Liver (tissue), 8 donors: ENCODE measurements at regions not wholly inside any gene's neighbourhood (a gene's known extent, or its start where the extent isn't known, plus 50 kb on each side); places are given as distances from the start of the nearest gene placed in this dataset.

Source experiments
- DNase-seq: peaks from one replicate; pipeline ENCODE4 v3.0.0-alpha.2; 2017; ENCODE audit warnings: low spot score
- H3K27ac ChIP-seq, 2 donors: one replicate each; pipeline ENCODE4 v1.7.0; 2013; ENCODE audit warnings: inconsistent platforms in 2 of 2, low read length in 2 of 2, control low read depth in 1 of 2, low read depth in 1 of 2, mild to moderate bottlenecking in 1 of 2
- H3K27me3 ChIP-seq, 4 donors: one replicate each; pipeline versions ENCODE4 v1.6.1 to v1.7.0; 2013; ENCODE audit warnings: low read length in 3 of 4, inconsistent platforms in 1 of 4, mild to moderate bottlenecking in 1 of 4, moderate library complexity in 1 of 4; ENCODE audit not compliant: control insufficient read depth in 4 of 4, insufficient read depth in 4 of 4
- H3K36me3 ChIP-seq, 4 donors: one replicate each; pipeline versions ENCODE4 v1.6.1 to v1.7.0; 2013; ENCODE audit warnings: low read length in 3 of 4, mild to moderate bottlenecking in 3 of 4, low read depth in 1 of 4, moderate library complexity in 1 of 4; ENCODE audit not compliant: control insufficient read depth in 4 of 4, insufficient read depth in 3 of 4
- H3K4me1 ChIP-seq, 4 donors: one replicate each; pipeline versions ENCODE4 v1.6.1 to v1.7.0; 2013; ENCODE audit warnings: low read length in 3 of 4, mild to moderate bottlenecking in 3 of 4, moderate library complexity in 1 of 4; ENCODE audit not compliant: control insufficient read depth in 4 of 4, insufficient read depth in 4 of 4
- H3K4me3 ChIP-seq, 3 donors: one replicate each; pipeline versions ENCODE4 v1.6.1 to v1.7.0; 2013; ENCODE audit warnings: low read length in 3 of 3, control low read depth in 1 of 3, low read depth in 1 of 3, mild to moderate bottlenecking in 1 of 3
- H3K9ac ChIP-seq, 2 donors: one replicate each; pipeline ENCODE4 v1.7.0; 2013; ENCODE audit warnings: low read length in 2 of 2, mild to moderate bottlenecking in 2 of 2, moderate library complexity in 2 of 2, control low read depth in 1 of 2, low read depth in 1 of 2
- H3K9me3 ChIP-seq, 4 donors: one replicate each; pipeline versions ENCODE4 v1.6.1 to v1.7.0; 2013; ENCODE audit warnings: low read length in 3 of 4; ENCODE audit not compliant: control insufficient read depth in 4 of 4
- FOXA1 ChIP-seq: IDR thresholded peaks from 2 replicates; pipeline ENCODE4 v1.6.1; 2016; ENCODE audit warnings: antibody characterized with exemption
- FOXA2 ChIP-seq: IDR thresholded peaks from 2 replicates; pipeline ENCODE4 v1.6.1; 2016; ENCODE audit warnings: antibody characterized with exemption
- GABPA ChIP-seq, 2 donors: IDR thresholded peaks in 1 of 2; conservative IDR thresholded peaks in 1 of 2; 2 replicates each; pipeline ENCODE4 v1.6.1; 2016; ENCODE audit warnings: antibody characterized with exemption in 2 of 2, mild to moderate bottlenecking in 1 of 2, moderate library complexity in 1 of 2
- HNF4A ChIP-seq, 2 donors: conservative IDR thresholded peaks; 2 replicates each; pipeline ENCODE4 v1.6.1; 2016; ENCODE audit warnings: antibody characterized with exemption in 2 of 2, mild to moderate bottlenecking in 2 of 2
- HNF4G ChIP-seq: IDR thresholded peaks from 2 replicates; pipeline ENCODE4 v1.6.1; 2016; ENCODE audit warnings: antibody characterized with exemption
- JUND ChIP-seq, 2 donors: IDR thresholded peaks; 2 replicates each; pipeline ENCODE4 v1.6.1; 2016; ENCODE audit warnings: antibody characterized with exemption in 2 of 2
- NR2F2 ChIP-seq: IDR thresholded peaks from 2 replicates; pipeline ENCODE4 v1.6.1; 2016; ENCODE audit warnings: antibody characterized with exemption
- RXRA ChIP-seq, 2 donors: IDR thresholded peaks; 2 replicates each; pipeline ENCODE4 v1.6.1; 2017 to 2018; ENCODE audit warnings: antibody characterized with exemption in 2 of 2, mild to moderate bottlenecking in 1 of 2
- SP1 ChIP-seq: IDR thresholded peaks from 2 replicates; pipeline ENCODE4 v1.6.1; 2018; ENCODE audit warnings: antibody characterized with exemption, mild to moderate bottlenecking
- TAF1 ChIP-seq: conservative IDR thresholded peaks from 2 replicates; pipeline ENCODE4 v1.6.1; 2016; ENCODE audit warnings: antibody characterized with exemption, mild to moderate bottlenecking
- YY1 ChIP-seq: IDR thresholded peaks from 2 replicates; pipeline ENCODE4 v1.6.1; 2016; ENCODE audit warnings: antibody characterized with exemption, mild to moderate bottlenecking
- WGBS: extraction: QIAGEN DNeasy Blood & Tissue Kit; methylation state at CpG from one replicate; pipeline ENCODE4 v1.1.7; 2013; 5-methylcytosine and 5-hydroxymethylcytosine counted together
- TF ChIP-seq, protein P1 (sequence below): IDR thresholded peaks from 2 replicates; pipeline ENCODE4 v1.6.1; 2016; ENCODE audit warnings: antibody characterized with exemption
- TF ChIP-seq, protein P2 (sequence below): IDR thresholded peaks from 2 replicates; pipeline ENCODE4 v1.6.1; 2016; ENCODE audit warnings: antibody characterized with exemption, mild to moderate bottlenecking
- TF ChIP-seq, protein P3 (sequence below): fragments of 150-350 bp; IDR thresholded peaks from 2 replicates; pipeline ENCODE4 v1.5.1; 2017; ENCODE audit warnings: improper control_type of control experiment, low read depth, low read length; ENCODE audit not compliant: missing input control
- TF ChIP-seq, protein P4 (sequence below): IDR thresholded peaks from 2 replicates; pipeline ENCODE4 v1.6.1; 2016; ENCODE audit warnings: antibody characterized with exemption
- TF ChIP-seq, protein P5 (sequence below): IDR thresholded peaks from 2 replicates; pipeline ENCODE4 v1.6.1; 2016; ENCODE audit warnings: antibody characterized with exemption
- donor health status: healthy.
- donor health status: healthy.
- donor health status: healthy.
- donor health status: healthy.
- donor health status: healthy.

DNA sequence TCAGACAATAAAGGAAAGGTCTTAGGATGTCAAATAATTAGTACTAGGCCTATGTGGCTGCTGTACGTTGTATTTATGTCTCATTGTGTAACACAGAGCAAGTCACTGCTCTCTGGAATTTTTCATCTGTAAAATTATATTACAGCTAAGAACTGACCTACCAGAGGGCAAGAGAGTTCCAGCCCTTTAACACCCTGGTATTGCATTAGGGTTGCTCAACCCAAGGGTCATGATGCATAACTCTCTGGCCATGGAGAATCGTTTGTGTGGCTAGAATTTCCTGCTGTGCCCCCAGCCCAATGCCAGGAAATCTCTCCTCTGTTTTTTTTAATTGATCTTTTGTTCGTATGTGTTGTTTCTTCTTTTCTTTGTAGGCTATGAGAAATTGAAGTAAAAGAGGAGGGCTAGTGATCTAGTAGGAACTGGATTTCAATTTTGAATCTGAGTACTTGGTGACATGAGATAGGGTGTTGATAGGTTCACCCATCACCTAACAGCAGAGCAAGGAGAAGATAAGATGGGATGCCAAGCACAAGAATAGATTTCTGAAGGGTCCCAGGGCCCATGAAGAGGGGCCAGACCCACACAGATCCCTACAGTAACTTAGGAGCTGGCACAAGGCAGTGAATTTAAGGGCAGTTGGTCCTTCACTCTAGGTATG is 571.2 kb upstream of the TNP1 start:
- no peaks in the 10 kb centered on the region for H3K27me3 ChIP-seq
- H3K4me3 ChIP-seq = no peak overlapping the region
- H3K9ac ChIP-seq = no peak overlapping the region
- peaks cover 0 to 10% (median 5%) of the 10 kb centered on the region in 4 donors for H3K4me1 ChIP-seq
- DNase-seq = no peak
- H3K36me3 ChIP-seq = no peaks in the 10 kb centered on the region
- no peak overlapping the region for H3K27ac ChIP-seq
- 55% methylated on average over 3 of the region's 3 CpGs for WGBS
- no peaks in the 10 kb centered on the region for H3K9me3 ChIP-seq
- TF ChIP-seq YY1 (no peak), HNF4G (no peak), NR2F2 (no peak), SP1 (no peak), FOXA1 (no peak), TAF1 (no peak), RXRA (IDR thresholded peaks at IDR 0.05) (no peak), GABPA (IDR thresholded peaks at IDR 0.05 in 1 of 2, conservative IDR thresholded peaks at IDR 0.05 in 1 of 2) (no peak), HNF4A (conservative IDR thresholded peaks at IDR 0.05) (no peak), FOXA2 (no peak), JUND (IDR thresholded peaks at IDR 0.05) (no peak)
- TF ChIP-seq, protein P1, sequence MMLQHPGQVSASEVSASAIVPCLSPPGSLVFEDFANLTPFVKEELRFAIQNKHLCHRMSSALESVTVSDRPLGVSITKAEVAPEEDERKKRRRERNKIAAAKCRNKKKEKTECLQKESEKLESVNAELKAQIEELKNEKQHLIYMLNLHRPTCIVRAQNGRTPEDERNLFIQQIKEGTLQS = no peak
- TF ChIP-seq, protein P2, sequence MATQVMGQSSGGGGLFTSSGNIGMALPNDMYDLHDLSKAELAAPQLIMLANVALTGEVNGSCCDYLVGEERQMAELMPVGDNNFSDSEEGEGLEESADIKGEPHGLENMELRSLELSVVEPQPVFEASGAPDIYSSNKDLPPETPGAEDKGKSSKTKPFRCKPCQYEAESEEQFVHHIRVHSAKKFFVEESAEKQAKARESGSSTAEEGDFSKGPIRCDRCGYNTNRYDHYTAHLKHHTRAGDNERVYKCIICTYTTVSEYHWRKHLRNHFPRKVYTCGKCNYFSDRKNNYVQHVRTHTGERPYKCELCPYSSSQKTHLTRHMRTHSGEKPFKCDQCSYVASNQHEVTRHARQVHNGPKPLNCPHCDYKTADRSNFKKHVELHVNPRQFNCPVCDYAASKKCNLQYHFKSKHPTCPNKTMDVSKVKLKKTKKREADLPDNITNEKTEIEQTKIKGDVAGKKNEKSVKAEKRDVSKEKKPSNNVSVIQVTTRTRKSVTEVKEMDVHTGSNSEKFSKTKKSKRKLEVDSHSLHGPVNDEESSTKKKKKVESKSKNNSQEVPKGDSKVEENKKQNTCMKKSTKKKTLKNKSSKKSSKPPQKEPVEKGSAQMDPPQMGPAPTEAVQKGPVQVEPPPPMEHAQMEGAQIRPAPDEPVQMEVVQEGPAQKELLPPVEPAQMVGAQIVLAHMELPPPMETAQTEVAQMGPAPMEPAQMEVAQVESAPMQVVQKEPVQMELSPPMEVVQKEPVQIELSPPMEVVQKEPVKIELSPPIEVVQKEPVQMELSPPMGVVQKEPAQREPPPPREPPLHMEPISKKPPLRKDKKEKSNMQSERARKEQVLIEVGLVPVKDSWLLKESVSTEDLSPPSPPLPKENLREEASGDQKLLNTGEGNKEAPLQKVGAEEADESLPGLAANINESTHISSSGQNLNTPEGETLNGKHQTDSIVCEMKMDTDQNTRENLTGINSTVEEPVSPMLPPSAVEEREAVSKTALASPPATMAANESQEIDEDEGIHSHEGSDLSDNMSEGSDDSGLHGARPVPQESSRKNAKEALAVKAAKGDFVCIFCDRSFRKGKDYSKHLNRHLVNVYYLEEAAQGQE = no peak
- TF ChIP-seq, protein P3, sequence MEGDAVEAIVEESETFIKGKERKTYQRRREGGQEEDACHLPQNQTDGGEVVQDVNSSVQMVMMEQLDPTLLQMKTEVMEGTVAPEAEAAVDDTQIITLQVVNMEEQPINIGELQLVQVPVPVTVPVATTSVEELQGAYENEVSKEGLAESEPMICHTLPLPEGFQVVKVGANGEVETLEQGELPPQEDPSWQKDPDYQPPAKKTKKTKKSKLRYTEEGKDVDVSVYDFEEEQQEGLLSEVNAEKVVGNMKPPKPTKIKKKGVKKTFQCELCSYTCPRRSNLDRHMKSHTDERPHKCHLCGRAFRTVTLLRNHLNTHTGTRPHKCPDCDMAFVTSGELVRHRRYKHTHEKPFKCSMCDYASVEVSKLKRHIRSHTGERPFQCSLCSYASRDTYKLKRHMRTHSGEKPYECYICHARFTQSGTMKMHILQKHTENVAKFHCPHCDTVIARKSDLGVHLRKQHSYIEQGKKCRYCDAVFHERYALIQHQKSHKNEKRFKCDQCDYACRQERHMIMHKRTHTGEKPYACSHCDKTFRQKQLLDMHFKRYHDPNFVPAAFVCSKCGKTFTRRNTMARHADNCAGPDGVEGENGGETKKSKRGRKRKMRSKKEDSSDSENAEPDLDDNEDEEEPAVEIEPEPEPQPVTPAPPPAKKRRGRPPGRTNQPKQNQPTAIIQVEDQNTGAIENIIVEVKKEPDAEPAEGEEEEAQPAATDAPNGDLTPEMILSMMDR = no peak
- TF ChIP-seq, protein P4, sequence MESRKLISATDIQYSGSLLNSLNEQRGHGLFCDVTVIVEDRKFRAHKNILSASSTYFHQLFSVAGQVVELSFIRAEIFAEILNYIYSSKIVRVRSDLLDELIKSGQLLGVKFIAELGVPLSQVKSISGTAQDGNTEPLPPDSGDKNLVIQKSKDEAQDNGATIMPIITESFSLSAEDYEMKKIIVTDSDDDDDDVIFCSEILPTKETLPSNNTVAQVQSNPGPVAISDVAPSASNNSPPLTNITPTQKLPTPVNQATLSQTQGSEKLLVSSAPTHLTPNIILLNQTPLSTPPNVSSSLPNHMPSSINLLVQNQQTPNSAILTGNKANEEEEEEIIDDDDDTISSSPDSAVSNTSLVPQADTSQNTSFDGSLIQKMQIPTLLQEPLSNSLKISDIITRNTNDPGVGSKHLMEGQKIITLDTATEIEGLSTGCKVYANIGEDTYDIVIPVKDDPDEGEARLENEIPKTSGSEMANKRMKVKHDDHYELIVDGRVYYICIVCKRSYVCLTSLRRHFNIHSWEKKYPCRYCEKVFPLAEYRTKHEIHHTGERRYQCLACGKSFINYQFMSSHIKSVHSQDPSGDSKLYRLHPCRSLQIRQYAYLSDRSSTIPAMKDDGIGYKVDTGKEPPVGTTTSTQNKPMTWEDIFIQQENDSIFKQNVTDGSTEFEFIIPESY = no peak
- TF ChIP-seq, protein P5, sequence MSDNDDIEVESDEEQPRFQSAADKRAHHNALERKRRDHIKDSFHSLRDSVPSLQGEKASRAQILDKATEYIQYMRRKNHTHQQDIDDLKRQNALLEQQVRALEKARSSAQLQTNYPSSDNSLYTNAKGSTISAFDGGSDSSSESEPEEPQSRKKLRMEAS = no peak
